Activated naive CD8-positive, alpha-beta T cell treated with anti-CD3 and anti-CD28 coated beads, Interleukin-2, amount 10 ng/mL, durations not matched to agents 7 days and 5 days (primary cell): ENCODE measurements at regions not wholly inside any gene's neighbourhood (a gene's known extent, or its start where the extent isn't known, plus 50 kb on each side); places are given as distances from the start of the nearest gene placed in this dataset.

ENCODE experiments used
- ATAC-seq: fragments of 150-1000 bp; cut with Tn5 transposase; one replicate; pipeline ENCODE4 v1.10.0; 2021; ENCODE audit warnings: low read depth, moderate library complexity
- POLR2A ChIA-PET: fragments of 350-600 bp; sonication (Branson Sonifier 250); formaldehyde crosslinking; loops from one replicate; lab custom pipeline; 2021; ENCODE audit warnings: antibody characterized with exemption; lab: Charles Lee
- DNase-seq: peaks from one replicate; pipeline ENCODE4 v3.0.0; 2021
- H3K27ac Mint-ChIP-seq: one replicate; pipeline ENCODE4 v1.8.0; 2022; ENCODE audit warnings: mild to moderate bottlenecking, mixed read lengths
- H3K27me3 Mint-ChIP-seq: one replicate; pipeline ENCODE4 v1.8.0; 2022; ENCODE audit warnings: mild to moderate bottlenecking, moderate library complexity, mixed read lengths
- H3K36me3 Mint-ChIP-seq: one replicate; pipeline ENCODE4 v1.8.0; 2021; ENCODE audit warnings: mild to moderate bottlenecking, mixed read lengths
- H3K4me1 Mint-ChIP-seq: one replicate; pipeline ENCODE4 v1.8.0; 2021; ENCODE audit warnings: mixed read lengths
- H3K4me3 Mint-ChIP-seq: one replicate; pipeline ENCODE4 v1.8.0; 2022; ENCODE audit warnings: mild to moderate bottlenecking, moderate library complexity, mixed read lengths
- H3K9me3 Mint-ChIP-seq: one replicate; pipeline ENCODE4 v1.8.0; 2021; ENCODE audit warnings: mixed read lengths

- Mint-ChIP-seq H3K27ac (no peak overlapping the region), H3K36me3 (no peaks in the 10 kb centered on the region), H3K4me1 (no peaks in the 10 kb centered on the region), H3K4me3 (no peak overlapping the region), H3K9me3 (peaks cover 3% of the 10 kb centered on the region), H3K27me3 (no peaks in the 10 kb centered on the region)
- POLR2A ChIA-PET: no interaction called here
- ATAC-seq (no peak), DNase-seq (no peak)
Measured at GRCh38 chr7:9869566-9869965, 1104.1 kb upstream of the PHF14 start.

- Mint-ChIP-seq H3K9me3 (peaks cover 3% of the 10 kb centered on the region), H3K27ac (no peak overlapping the region), H3K36me3 (no peaks in the 10 kb centered on the region), H3K27me3 (no peaks in the 10 kb centered on the region), H3K4me3 (no peak overlapping the region), H3K4me1 (no peaks in the 10 kb centered on the region)
- ATAC-seq (no peak), DNase-seq (no peak)
- POLR2A ChIA-PET: no interaction called here
Measured at GRCh38 chr7:9870674-9871073, 1103.0 kb upstream of the PHF14 start.

GRCh38 chr7:9874182-9874581 is 1099.5 kb upstream of the PHF14 start:
- Mint-ChIP-seq H3K36me3 (no peaks in the 10 kb centered on the region), H3K4me1 (no peaks in the 10 kb centered on the region), H3K9me3 (peaks cover 3% of the 10 kb centered on the region), H3K4me3 (no peak overlapping the region), H3K27ac (no peak overlapping the region), H3K27me3 (no peaks in the 10 kb centered on the region)
- POLR2A ChIA-PET: no interaction called here
- no peak for DNase-seq
- ATAC-seq: no peak

- Mint-ChIP-seq H3K27ac (no peak overlapping the region), H3K4me1 (no peaks in the 10 kb centered on the region), H3K9me3 (peaks cover 4% of the 10 kb centered on the region), H3K27me3 (no peaks in the 10 kb centered on the region), H3K36me3 (no peaks in the 10 kb centered on the region), H3K4me3 (no peak overlapping the region)
- no peak for ATAC-seq
- POLR2A ChIA-PET: no interaction called here
- DNase-seq: no peak
Measured at GRCh38 chr7:9876053-9876452, 1097.6 kb upstream of the PHF14 start.

- DNase-seq: no peak
- Mint-ChIP-seq H3K4me3 (no peak overlapping the region), H3K36me3 (no peaks in the 10 kb centered on the region)
Measured at GRCh38 chr7:9889554-9889953, 1084.1 kb upstream of the PHF14 start.

GRCh38 chr7:9890092-9890491 is 1083.6 kb upstream of the PHF14 start:
- H3K4me1 Mint-ChIP-seq: no peaks in the 10 kb centered on the region
- no peak for ATAC-seq
- H3K36me3 Mint-ChIP-seq: no peaks in the 10 kb centered on the region
- no peak for DNase-seq
- H3K4me3 Mint-ChIP-seq: no peak overlapping the region
- H3K9me3 Mint-ChIP-seq: peaks cover 2% of the 10 kb centered on the region
- H3K27ac Mint-ChIP-seq: no peak overlapping the region
- POLR2A ChIA-PET: no interaction called here
- H3K27me3 Mint-ChIP-seq: no peaks in the 10 kb centered on the region

More at GRCh38 chr7:9889554-9889953, 1084.1 kb upstream of the PHF14 start:
- Mint-ChIP-seq H3K27me3 (no peaks in the 10 kb centered on the region), H3K4me1 (no peaks in the 10 kb centered on the region), H3K9me3 (peaks cover 2% of the 10 kb centered on the region), H3K27ac (no peak overlapping the region)
- POLR2A ChIA-PET: no interaction called here
- no peak for ATAC-seq

GRCh38 chr7:9891056-9891455 is 1082.6 kb upstream of the PHF14 start:
- no peak overlapping the region for H3K4me3 Mint-ChIP-seq
- H3K36me3 Mint-ChIP-seq: no peaks in the 10 kb centered on the region
- H3K4me1 Mint-ChIP-seq: no peaks in the 10 kb centered on the region
- H3K27me3 Mint-ChIP-seq: no peaks in the 10 kb centered on the region
- ATAC-seq (no peak), DNase-seq (no peak)
- H3K27ac Mint-ChIP-seq: no peak overlapping the region
- POLR2A ChIA-PET: no interaction called here
- H3K9me3 Mint-ChIP-seq: peaks cover 2% of the 10 kb centered on the region

GRCh38 chr7:9900339-9900738 is 1073.3 kb upstream of the PHF14 start:
- H3K27me3 Mint-ChIP-seq: no peaks in the 10 kb centered on the region
- POLR2A ChIA-PET: no interaction called here
- H3K4me3 Mint-ChIP-seq: no peak overlapping the region
- DNase-seq (no peak), ATAC-seq (no peak)
- H3K9me3 Mint-ChIP-seq: peaks cover 12% of the 10 kb centered on the region
- no peak overlapping the region for H3K27ac Mint-ChIP-seq
- H3K36me3 Mint-ChIP-seq: no peaks in the 10 kb centered on the region
- H3K4me1 Mint-ChIP-seq: no peaks in the 10 kb centered on the region

GRCh38 chr7:9921326-9921725 is 1052.3 kb upstream of the PHF14 start:
- Mint-ChIP-seq H3K27me3 (no peaks in the 10 kb centered on the region), H3K9me3 (no peaks in the 10 kb centered on the region), H3K4me3 (no peak overlapping the region), H3K4me1 (no peaks in the 10 kb centered on the region), H3K36me3 (no peaks in the 10 kb centered on the region), H3K27ac (no peak overlapping the region)
- no peak for ATAC-seq
- no peak for DNase-seq
- POLR2A ChIA-PET: no interaction called here

- H3K27me3 Mint-ChIP-seq: no peaks in the 10 kb centered on the region
- H3K27ac Mint-ChIP-seq: no peak overlapping the region
- no peaks in the 10 kb centered on the region for H3K4me1 Mint-ChIP-seq
- no peaks in the 10 kb centered on the region for H3K9me3 Mint-ChIP-seq
- H3K4me3 Mint-ChIP-seq: no peak overlapping the region
- ATAC-seq (no peak), DNase-seq (no peak)
- no peaks in the 10 kb centered on the region for H3K36me3 Mint-ChIP-seq
- POLR2A ChIA-PET: no interaction called here
Measured at GRCh38 chr7:9937944-9938631, 1035.6 kb upstream of the PHF14 start.

- no peaks in the 10 kb centered on the region for H3K9me3 Mint-ChIP-seq
- no peak overlapping the region for H3K4me3 Mint-ChIP-seq
- POLR2A ChIA-PET: no interaction called here
- DNase-seq (no peak), ATAC-seq (no peak)
- no peaks in the 10 kb centered on the region for H3K27me3 Mint-ChIP-seq
- no peak overlapping the region for H3K27ac Mint-ChIP-seq
- H3K36me3 Mint-ChIP-seq: no peaks in the 10 kb centered on the region
- H3K4me1 Mint-ChIP-seq: no peaks in the 10 kb centered on the region
Measured at GRCh38 chr7:9939176-9939575, 1034.5 kb upstream of the PHF14 start.

GRCh38 chr7:9945131-9945530 is 1028.5 kb upstream of the PHF14 start:
- DNase-seq (no peak), ATAC-seq (no peak)
- no peaks in the 10 kb centered on the region for H3K36me3 Mint-ChIP-seq
- H3K27me3 Mint-ChIP-seq: no peaks in the 10 kb centered on the region
- POLR2A ChIA-PET: no interaction called here
- no peak overlapping the region for H3K4me3 Mint-ChIP-seq
- H3K4me1 Mint-ChIP-seq: no peaks in the 10 kb centered on the region
- H3K9me3 Mint-ChIP-seq: peaks cover 4% of the 10 kb centered on the region
- no peak overlapping the region for H3K27ac Mint-ChIP-seq

GRCh38 chr7:9945857-9946256 is 1027.8 kb upstream of the PHF14 start:
- ATAC-seq: no peak
- no peak overlapping the region for H3K4me3 Mint-ChIP-seq

GRCh38 chr7:9955138-9955537 is 1018.5 kb upstream of the PHF14 start:
- Mint-ChIP-seq H3K27me3 (no peaks in the 10 kb centered on the region), H3K27ac (no peak overlapping the region), H3K9me3 (peaks cover 1% of the 10 kb centered on the region), H3K4me3 (no peak overlapping the region), H3K36me3 (no peaks in the 10 kb centered on the region), H3K4me1 (no peaks in the 10 kb centered on the region)
- POLR2A ChIA-PET: no interaction called here
- ATAC-seq (no peak), DNase-seq (no peak)

More at GRCh38 chr7:9945857-9946256, 1027.8 kb upstream of the PHF14 start:
- peaks cover 4% of the 10 kb centered on the region for H3K9me3 Mint-ChIP-seq
- H3K27me3 Mint-ChIP-seq: no peaks in the 10 kb centered on the region
- POLR2A ChIA-PET: no interaction called here
- H3K36me3 Mint-ChIP-seq: no peaks in the 10 kb centered on the region
- no peaks in the 10 kb centered on the region for H3K4me1 Mint-ChIP-seq
- DNase-seq: no peak
- no peak overlapping the region for H3K27ac Mint-ChIP-seq
